Mesendoderm (in vitro differentiated cells): ENCODE measurements at regions not wholly inside any gene's neighbourhood (a gene's known extent, or its start where the extent isn't known, plus 50 kb on each side); places are given as distances from the start of the nearest gene placed in this dataset.
"Not testable (repeated sequence)": the region's sequence is repeated elsewhere in the genome, so short reads cannot be mapped to it uniquely, and the experiment has no call there.

Experiments
- DNase-seq: peaks from one replicate; pipeline ENCODE4 v3.0.0; 2013
- H2AK5ac ChIP-seq: 2 replicates; pipeline ENCODE4 v1.6.1; 2013; ENCODE audit warnings: low read length, inconsistent platforms
- H2BK120ac ChIP-seq: 2 replicates; pipeline ENCODE4 v1.6.1; 2013; ENCODE audit warnings: low read depth, mild to moderate bottlenecking, low read length, moderate library complexity, mixed read lengths
- H2BK15ac ChIP-seq: replicated peaks from 2 replicates; pipeline ENCODE4 v1.6.1; 2013; ENCODE audit warnings: low read depth, mild to moderate bottlenecking, moderate library complexity
- H2BK5ac ChIP-seq: 2 replicates; pipeline ENCODE4 v1.6.1; 2013; ENCODE audit warnings: low read length, inconsistent platforms
- H3K18ac ChIP-seq: 2 replicates; pipeline ENCODE4 v1.6.1; 2013; ENCODE audit warnings: mild to moderate bottlenecking, low read length, mixed read lengths
- H3K23ac ChIP-seq: one replicate; pipeline ENCODE4 v1.6.1; 2013; ENCODE audit warnings: low read length
- H3K27ac ChIP-seq: 2 replicates; pipeline ENCODE4 v1.5.1; 2013; ENCODE audit warnings: low read depth, mild to moderate bottlenecking, inconsistent platforms, low read length, moderate library complexity
- H3K27me3 ChIP-seq: 2 replicates; pipeline ENCODE4 v1.6.1; 2013; ENCODE audit warnings: low read length, control low read depth, mild to moderate bottlenecking, inconsistent platforms; ENCODE audit not compliant: insufficient read depth, poor library complexity
- H3K36me3 ChIP-seq: 2 replicates; pipeline ENCODE4 v1.6.1; 2013; ENCODE audit warnings: low read length, inconsistent platforms; ENCODE audit not compliant: control insufficient read depth, insufficient read depth
- H3K4ac ChIP-seq: one replicate; pipeline ENCODE4 v1.6.1; 2013; ENCODE audit warnings: low read depth, mild to moderate bottlenecking, low read length, moderate library complexity
- H3K4me1 ChIP-seq: 2 replicates; pipeline ENCODE4 v1.6.1; 2013; ENCODE audit warnings: low read depth, low read length, inconsistent platforms; ENCODE audit not compliant: control insufficient read depth
- H3K4me2 ChIP-seq: 2 replicates; pipeline ENCODE4 v1.6.1; 2013; ENCODE audit warnings: low read length
- H3K4me3 ChIP-seq: 2 replicates; pipeline ENCODE4 v1.5.1; 2013; ENCODE audit warnings: mild to moderate bottlenecking, low read length
- H3K56ac ChIP-seq: one replicate; pipeline ENCODE4 v1.6.1; 2013; ENCODE audit warnings: low read length
- H3K79me1 ChIP-seq: 2 replicates; pipeline ENCODE4 v1.6.1; 2013; ENCODE audit warnings: low read length, inconsistent platforms
- H3K79me2 ChIP-seq: 2 replicates; pipeline ENCODE4 v1.6.1; 2013; ENCODE audit warnings: mild to moderate bottlenecking, low read length; ENCODE audit not compliant: control insufficient read depth, insufficient read depth
- H3K9ac ChIP-seq: 2 replicates; pipeline ENCODE4 v1.6.1; 2013; ENCODE audit warnings: low read length, inconsistent platforms
- H4K5ac ChIP-seq: one replicate; pipeline ENCODE4 v1.6.1; 2013; ENCODE audit warnings: low read length
- H4K8ac ChIP-seq: one replicate; pipeline ENCODE4 v1.6.1; 2013; ENCODE audit warnings: low read depth, mild to moderate bottlenecking, control low read depth, low read length, moderate library complexity
- WGBS: extraction: QIAGEN DNeasy Blood & Tissue Kit; methylation state at CpG from one replicate; pipeline ENCODE4 v1.1.7; 2013; ENCODE audit warnings: low lambda C conversion rate, missing lambda C conversion rate; ENCODE audit not compliant: insufficient coverage; ENCODE audit errors: extremely low coverage; 5-methylcytosine and 5-hydroxymethylcytosine counted together

GRCh38 chr13:28607187-28607955 is 51.6 kb upstream of the POMP start:
- WGBS, result no CpG with 5 or more reads among the region's 8 CpGs
- H3K79me2 ChIP-seq, result no peaks in the 10 kb centered on the region
- H2BK5ac ChIP-seq, result no peak overlapping the region
- H4K8ac ChIP-seq, result no peak overlapping the region
- H3K36me3 ChIP-seq, result no peaks in the 10 kb centered on the region
- H3K56ac ChIP-seq, result no peak overlapping the region
- no peak overlapping the region for H3K27ac ChIP-seq
- H3K18ac ChIP-seq, result no peak overlapping the region
- H2BK15ac ChIP-seq, result no peak overlapping the region
- H2BK120ac ChIP-seq, result no peak overlapping the region
- no peaks in the 10 kb centered on the region for H3K27me3 ChIP-seq
- H3K23ac ChIP-seq, result no peak overlapping the region
- H3K4me3 ChIP-seq, result no peak overlapping the region
- H3K4me2 ChIP-seq, result no peak overlapping the region
- no peak overlapping the region for H2AK5ac ChIP-seq
- peaks cover 3% of the 10 kb centered on the region for H3K4me1 ChIP-seq
- DNase-seq, result no peak
- no peaks in the 10 kb centered on the region for H3K79me1 ChIP-seq
- no peak overlapping the region for H3K9ac ChIP-seq
- no peak overlapping the region for H3K4ac ChIP-seq
- H4K5ac ChIP-seq, result no peak overlapping the region

GRCh38 chr13:28606466-28606865 is 52.5 kb upstream of the POMP start:
- Histone ChIP-seq H3K56ac (no peak overlapping the region), H3K79me1 (no peaks in the 10 kb centered on the region), H3K23ac (no peak overlapping the region), H3K27ac (no peak overlapping the region), H2BK5ac (no peak overlapping the region), H3K79me2 (no peaks in the 10 kb centered on the region), H2BK120ac (no peak overlapping the region), H3K9ac (no peak overlapping the region), H3K36me3 (no peaks in the 10 kb centered on the region), H2AK5ac (no peak overlapping the region), H3K4me2 (no peak overlapping the region), H3K4me3 (no peak overlapping the region), H4K8ac (no peak overlapping the region), H2BK15ac (no peak overlapping the region), H3K27me3 (no peaks in the 10 kb centered on the region), H3K4me1 (peaks cover 3% of the 10 kb centered on the region), H3K18ac (no peak overlapping the region), H4K5ac (no peak overlapping the region), H3K4ac (no peak overlapping the region)
- DNase-seq, result no peak
- no CpG with 5 or more reads among the region's 5 CpGs for WGBS

- H2BK15ac ChIP-seq, H4K5ac ChIP-seq, H3K27me3 ChIP-seq, H3K27ac ChIP-seq, H2AK5ac ChIP-seq, H3K56ac ChIP-seq, H3K18ac ChIP-seq, H2BK5ac ChIP-seq, DNase-seq, H3K4ac ChIP-seq, H3K36me3 ChIP-seq, H3K79me1 ChIP-seq, H3K23ac ChIP-seq, H3K4me3 ChIP-seq, H2BK120ac ChIP-seq, H3K4me1 ChIP-seq, H4K8ac ChIP-seq, H3K9ac ChIP-seq, H3K4me2 ChIP-seq, H3K79me2 ChIP-seq: not testable (repeated sequence)
- WGBS, result no CpG with 5 or more reads among the region's 3 CpGs
Measured at GRCh38 chr13:28605147-28605546, 53.8 kb upstream of the POMP start.

- Histone ChIP-seq H4K8ac (no peak overlapping the region), H3K27ac (no peak overlapping the region), H2BK120ac (no peak overlapping the region)
Measured at GRCh38 chr13:28603043-28603664, 55.8 kb upstream of the POMP start.

GRCh38 chr13:28602580-28602979 is 56.4 kb upstream of the POMP start:
- Histone ChIP-seq H4K8ac (no peak overlapping the region), H2AK5ac (no peak overlapping the region), H3K23ac (no peak overlapping the region), H2BK5ac (no peak overlapping the region), H3K18ac (no peak overlapping the region), H3K4ac (no peak overlapping the region), H3K27me3 (no peaks in the 10 kb centered on the region), H3K56ac (no peak overlapping the region), H3K4me3 (no peak overlapping the region), H2BK120ac (no peak overlapping the region), H3K36me3 (no peaks in the 10 kb centered on the region), H3K4me2 (no peak overlapping the region), H4K5ac (no peak overlapping the region), H3K4me1 (no peaks in the 10 kb centered on the region), H3K79me1 (no peaks in the 10 kb centered on the region), H2BK15ac (no peak overlapping the region), H3K27ac (no peak overlapping the region), H3K79me2 (no peaks in the 10 kb centered on the region), H3K9ac (no peak overlapping the region)
- no peak for DNase-seq
- WGBS, result no CpG with 5 or more reads among the region's 2 CpGs

More at GRCh38 chr13:28603043-28603664, 55.8 kb upstream of the POMP start:
- WGBS, result no CpG with 5 or more reads among the region's 6 CpGs
- H3K56ac ChIP-seq, result no peak overlapping the region
- H4K5ac ChIP-seq, result no peak overlapping the region
- H3K4me1 ChIP-seq, result no peaks in the 10 kb centered on the region
- H3K79me1 ChIP-seq, result no peaks in the 10 kb centered on the region
- H3K36me3 ChIP-seq, result no peaks in the 10 kb centered on the region
- no peak overlapping the region for H2BK5ac ChIP-seq
- H2AK5ac ChIP-seq, result no peak overlapping the region
- no peak overlapping the region for H3K4me3 ChIP-seq
- H3K4me2 ChIP-seq, result no peak overlapping the region
- DNase-seq, result no peak
- no peak overlapping the region for H3K9ac ChIP-seq
- H3K4ac ChIP-seq, result no peak overlapping the region
- H3K79me2 ChIP-seq, result no peaks in the 10 kb centered on the region
- H3K27me3 ChIP-seq, result no peaks in the 10 kb centered on the region
- no peak overlapping the region for H3K23ac ChIP-seq
- H2BK15ac ChIP-seq, result no peak overlapping the region
- H3K18ac ChIP-seq, result no peak overlapping the region
